Transverse colon (tissue), 4 donors: ENCODE measurements at regions not wholly inside any gene's neighbourhood (a gene's known extent, or its start where the extent isn't known, plus 50 kb on each side); places are given as distances from the start of the nearest gene placed in this dataset.

Source experiments
- EP300 ChIP-seq: sonication (generic); formaldehyde crosslinking; IDR thresholded peaks from one replicate; pipeline ENCODE4 v1.6.1; 2017; ENCODE audit warnings: antibody characterized with exemption, low read depth
- POLR2A ChIP-seq: fragments of 450-650 bp; IDR thresholded peaks from one replicate; pipeline ENCODE4 v1.6.1; 2016; ENCODE audit warnings: antibody characterized with exemption, mild to moderate bottlenecking, moderate library complexity
- POLR2AphosphoS5 ChIP-seq, 3 donors: sonication (generic); formaldehyde crosslinking; IDR thresholded peaks; one replicate each; pipeline ENCODE4 v1.6.1; 2016; ENCODE audit warnings: antibody characterized with exemption in 3 of 3
- TF ChIP-seq, protein P1 (sequence below), 5 experiments: fragments of 200-600 bp in 3 of 5; fragments of 450-650 bp in 2 of 5; sonication (generic) in 3 of 5; IDR thresholded peaks; 1 replicate in 2 of 5; 2 replicates in 3 of 5; pipeline ENCODE4 v1.5.1; 2016 to 2017; ENCODE audit warnings: antibody characterized with exemption in 5 of 5, inconsistent platforms in 3 of 5, mild to moderate bottlenecking in 2 of 5, moderate library complexity in 1 of 5

GRCh38 chr13:92950771-92951170 is 275.8 kb upstream of the GPC6 start:
- TF ChIP-seq, protein P1, sequence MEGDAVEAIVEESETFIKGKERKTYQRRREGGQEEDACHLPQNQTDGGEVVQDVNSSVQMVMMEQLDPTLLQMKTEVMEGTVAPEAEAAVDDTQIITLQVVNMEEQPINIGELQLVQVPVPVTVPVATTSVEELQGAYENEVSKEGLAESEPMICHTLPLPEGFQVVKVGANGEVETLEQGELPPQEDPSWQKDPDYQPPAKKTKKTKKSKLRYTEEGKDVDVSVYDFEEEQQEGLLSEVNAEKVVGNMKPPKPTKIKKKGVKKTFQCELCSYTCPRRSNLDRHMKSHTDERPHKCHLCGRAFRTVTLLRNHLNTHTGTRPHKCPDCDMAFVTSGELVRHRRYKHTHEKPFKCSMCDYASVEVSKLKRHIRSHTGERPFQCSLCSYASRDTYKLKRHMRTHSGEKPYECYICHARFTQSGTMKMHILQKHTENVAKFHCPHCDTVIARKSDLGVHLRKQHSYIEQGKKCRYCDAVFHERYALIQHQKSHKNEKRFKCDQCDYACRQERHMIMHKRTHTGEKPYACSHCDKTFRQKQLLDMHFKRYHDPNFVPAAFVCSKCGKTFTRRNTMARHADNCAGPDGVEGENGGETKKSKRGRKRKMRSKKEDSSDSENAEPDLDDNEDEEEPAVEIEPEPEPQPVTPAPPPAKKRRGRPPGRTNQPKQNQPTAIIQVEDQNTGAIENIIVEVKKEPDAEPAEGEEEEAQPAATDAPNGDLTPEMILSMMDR (IDR thresholded peaks at IDR 0.05), result no peak
- no peak for TF ChIP-seq POLR2A
- no peak for TF ChIP-seq POLR2AphosphoS5 (IDR thresholded peaks at IDR 0.05)
- no peak for TF ChIP-seq EP300
